NCI-H526 (cell line): ENCODE measurements at regions not wholly inside any gene's neighbourhood (a gene's known extent, or its start where the extent isn't known, plus 50 kb on each side); places are given as distances from the start of the nearest gene placed in this dataset.
A peak's percentile ranks its signal among the peaks of the same experiment; 100 is the strongest.
"Not testable (repeated sequence)": the region's sequence is repeated elsewhere in the genome, so short reads cannot be mapped to it uniquely, and the experiment has no call there.

Experiments
- DNase-seq, 2 experiments: peaks; one replicate each; lab custom pipeline; 2025; lab: John Stamatoyannopoulos, UW

GRCh38 chr2:199131876-199132275, 325.9 kb downstream of the SATB2 start:
- no peak for DNase-seq

- no peak for DNase-seq
Measured at GRCh38 chr2:199131136-199131655, 326.5 kb downstream of the SATB2 start.

GRCh38 chr2:199130501-199130900, 327.2 kb downstream of the SATB2 start:
- no peak for DNase-seq

- DNase-seq, result no peak
Measured at GRCh38 chr2:199128476-199129229, 329.1 kb downstream of the SATB2 start.

- no peak for DNase-seq
Measured at GRCh38 chr2:199119796-199120195, 337.9 kb downstream of the SATB2 start.

- peak; percentile 43 to 72 for DNase-seq
Measured at GRCh38 chr2:199118673-199119112, 339.0 kb downstream of the SATB2 start.

GRCh38 chr2:199115169-199115568, 342.6 kb downstream of the SATB2 start:
- DNase-seq, result no peak

- no peak for DNase-seq
Measured at GRCh38 chr2:199113111-199113510, 344.6 kb downstream of the SATB2 start.

- DNase-seq, result no peak
Measured at GRCh38 chr2:199111458-199111857, 346.3 kb downstream of the SATB2 start.

GRCh38 chr2:199108056-199108455, 349.7 kb downstream of the SATB2 start:
- no peak for DNase-seq

GRCh38 chr2:199105826-199106225, 351.9 kb downstream of the SATB2 start:
- DNase-seq, result no peak

- no peak for DNase-seq
Measured at GRCh38 chr2:199101487-199101886, 356.3 kb downstream of the SATB2 start.

- no peak for DNase-seq
Measured at GRCh38 chr2:199100326-199101110, 357.2 kb downstream of the SATB2 start.

- DNase-seq, result no peak
Measured at GRCh38 chr2:199092419-199092818, 365.3 kb downstream of the SATB2 start.

GRCh38 chr2:199085261-199085660, 372.5 kb downstream of the SATB2 start:
- no peak for DNase-seq

- no peak for DNase-seq
Measured at GRCh38 chr2:199070322-199070949, 387.3 kb downstream of the SATB2 start.

- DNase-seq, result no peak
Measured at GRCh38 chr2:199064201-199064600, 393.5 kb downstream of the SATB2 start.

- no peak for DNase-seq
Measured at GRCh38 chr2:199057936-199058335, 399.8 kb downstream of the SATB2 start.

- no peak for DNase-seq
Measured at GRCh38 chr2:199055336-199055735, 402.4 kb downstream of the SATB2 start.

GRCh38 chr2:199042660-199043379, 414.9 kb downstream of the SATB2 start:
- DNase-seq, result no peak

- DNase-seq, result no peak
Measured at GRCh38 chr2:199040522-199040921, 417.2 kb downstream of the SATB2 start.

- not testable (repeated sequence) for DNase-seq
Measured at GRCh38 chr2:199033761-199034160, 424.0 kb downstream of the SATB2 start.
